ENCODE measurements at regions not wholly inside any gene's neighbourhood (a gene's known extent, or its start where the extent isn't known, plus 50 kb on each side); places are given as distances from the start of the nearest gene placed in this dataset.

DNA sequence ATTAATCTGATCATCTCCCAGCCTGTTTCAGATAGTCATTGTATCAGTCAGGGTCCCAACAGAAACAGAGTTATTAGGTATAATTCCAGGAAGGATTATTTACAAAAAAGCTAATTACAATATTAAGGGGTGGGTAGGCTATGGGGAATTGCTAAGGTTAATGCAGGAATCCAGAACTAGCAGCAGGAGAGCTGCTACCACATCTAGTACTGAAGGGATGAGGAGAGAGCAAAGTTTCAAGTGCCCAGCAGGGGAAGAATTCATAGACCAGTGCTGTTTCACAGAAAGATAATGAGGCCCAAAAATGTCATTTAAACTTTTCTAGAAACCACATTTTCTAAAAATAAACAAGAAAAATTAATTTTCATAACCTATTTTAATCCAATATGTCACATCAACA lies 284.2 kb downstream of the HACE1 start:
- TF ChIP-seq, protein P1, sequence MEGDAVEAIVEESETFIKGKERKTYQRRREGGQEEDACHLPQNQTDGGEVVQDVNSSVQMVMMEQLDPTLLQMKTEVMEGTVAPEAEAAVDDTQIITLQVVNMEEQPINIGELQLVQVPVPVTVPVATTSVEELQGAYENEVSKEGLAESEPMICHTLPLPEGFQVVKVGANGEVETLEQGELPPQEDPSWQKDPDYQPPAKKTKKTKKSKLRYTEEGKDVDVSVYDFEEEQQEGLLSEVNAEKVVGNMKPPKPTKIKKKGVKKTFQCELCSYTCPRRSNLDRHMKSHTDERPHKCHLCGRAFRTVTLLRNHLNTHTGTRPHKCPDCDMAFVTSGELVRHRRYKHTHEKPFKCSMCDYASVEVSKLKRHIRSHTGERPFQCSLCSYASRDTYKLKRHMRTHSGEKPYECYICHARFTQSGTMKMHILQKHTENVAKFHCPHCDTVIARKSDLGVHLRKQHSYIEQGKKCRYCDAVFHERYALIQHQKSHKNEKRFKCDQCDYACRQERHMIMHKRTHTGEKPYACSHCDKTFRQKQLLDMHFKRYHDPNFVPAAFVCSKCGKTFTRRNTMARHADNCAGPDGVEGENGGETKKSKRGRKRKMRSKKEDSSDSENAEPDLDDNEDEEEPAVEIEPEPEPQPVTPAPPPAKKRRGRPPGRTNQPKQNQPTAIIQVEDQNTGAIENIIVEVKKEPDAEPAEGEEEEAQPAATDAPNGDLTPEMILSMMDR (IDR thresholded peaks at IDR 0.05): no peak
- TF ChIP-seq POLR2A (IDR thresholded peaks at IDR 0.05): no peak
- TF ChIP-seq POLR2AphosphoS5 (IDR thresholded peaks at IDR 0.05): no peak
- TF ChIP-seq EP300 (IDR thresholded peaks at IDR 0.05; ENCODE audit: low read depth): no peak
